ENCODE measurements at regions not wholly inside any gene's neighbourhood (a gene's known extent, or its start where the extent isn't known, plus 50 kb on each side); places are given as distances from the start of the nearest gene placed in this dataset.

GRCh38 chr6:11855743-11856142 is 77.1 kb upstream of the ADTRP start:
- no peaks in the 10 kb centered on the region for H3K9me3 ChIP-seq
- H3K27ac ChIP-seq: no peak overlapping the region
- no peak for TF ChIP-seq POLR2A (IDR thresholded peaks at IDR 0.05)
- TF ChIP-seq POLR2AphosphoS5 (IDR thresholded peaks at IDR 0.05): no peak
- TF ChIP-seq CTCF (IDR thresholded peaks at IDR 0.05 in 8 of 11, conservative IDR thresholded peaks at IDR 0.05 in 3 of 11): no peak
- DNase-seq: no peak
- H3K4me3 ChIP-seq: no peak overlapping the region
- intact Hi-C loops (cut with DNase I; ENCODE audit: low total_unique reads): no loop called here
- 81 to 90% (median 82%) methylated on average over 4 of the region's 4 CpGs for WGBS, 5 donors
- H3K4me1 ChIP-seq: peaks cover 0 to 12% (median 1%) of the 10 kb centered on the region in 6 donors
- no peaks in the 10 kb centered on the region for H3K36me3 ChIP-seq
- H3K27me3 ChIP-seq (replicated peaks in 1 of 7): no peaks in the 10 kb centered on the region

GRCh38 chr6:11854408-11855165 is 76.0 kb upstream of the ADTRP start:
- Histone ChIP-seq H3K4me3 (no peak overlapping the region), H3K36me3 (no peaks in the 10 kb centered on the region), H3K27ac (no peak overlapping the region), H3K27me3 (replicated peaks in 1 of 7) (no peaks in the 10 kb centered on the region), H3K9me3 (no peaks in the 10 kb centered on the region), H3K4me1 (peaks cover 0 to 12% (median 1%) of the 10 kb centered on the region in 6 donors)
- WGBS, 5 donors: 45 to 64% (median 53%) methylated on average over 7 of the region's 7 CpGs
- intact Hi-C loops (cut with DNase I; ENCODE audit: low total_unique reads): no loop called here
- TF ChIP-seq POLR2AphosphoS5 (IDR thresholded peaks at IDR 0.05) (no peak), CTCF (IDR thresholded peaks at IDR 0.05 in 8 of 11, conservative IDR thresholded peaks at IDR 0.05 in 3 of 11) (no peak), POLR2A (IDR thresholded peaks at IDR 0.05) (no peak)
- no peak for DNase-seq

- 68 to 84% (median 72%) methylated on average over 3 of the region's 3 CpGs for WGBS, 5 donors
- Histone ChIP-seq H3K27me3 (replicated peaks in 1 of 7) (no peaks in the 10 kb centered on the region), H3K27ac (no peak overlapping the region), H3K36me3 (no peaks in the 10 kb centered on the region), H3K4me3 (no peak overlapping the region), H3K9me3 (no peaks in the 10 kb centered on the region), H3K4me1 (peaks cover 0 to 12% (median 1%) of the 10 kb centered on the region in 6 donors)
- intact Hi-C loops (cut with DNase I; ENCODE audit: low total_unique reads): no loop called here
- DNase-seq: no peak
- no peak for TF ChIP-seq CTCF (IDR thresholded peaks at IDR 0.05 in 8 of 11, conservative IDR thresholded peaks at IDR 0.05 in 3 of 11)
- TF ChIP-seq POLR2A (IDR thresholded peaks at IDR 0.05): no peak
- TF ChIP-seq POLR2AphosphoS5 (IDR thresholded peaks at IDR 0.05): no peak
Observed at GRCh38 chr6:11853678-11854407, 75.2 kb upstream of the ADTRP start.

- intact Hi-C loops (cut with DNase I; ENCODE audit: low total_unique reads): no loop called here
- no peak for TF ChIP-seq POLR2A (IDR thresholded peaks at IDR 0.05)
- no peak for TF ChIP-seq POLR2AphosphoS5 (IDR thresholded peaks at IDR 0.05)
- TF ChIP-seq CTCF (IDR thresholded peaks at IDR 0.05 in 8 of 11, conservative IDR thresholded peaks at IDR 0.05 in 3 of 11): no peak
- Histone ChIP-seq H3K27ac (peak overlapping the region in 1 of 8 donors; percentile 9), H3K27me3 (replicated peaks in 1 of 7) (no peaks in the 10 kb centered on the region), H3K4me3 (peak overlapping the region in 2 of 8 donors; percentile 19 to 35), H3K9me3 (no peaks in the 10 kb centered on the region), H3K4me1 (peaks cover 0 to 12% (median 1%) of the 10 kb centered on the region in 6 donors), H3K36me3 (no peaks in the 10 kb centered on the region)
- DNase-seq: no peak
- WGBS, 5 donors: 57 to 73% (median 69%) methylated on average over 11 of the region's 11 CpGs
Observed at GRCh38 chr6:11852061-11852651, 73.6 kb upstream of the ADTRP start.

Measured in spleen (tissue), 11 donors.